ENCODE measurements at regions not wholly inside any gene's neighbourhood (a gene's known extent, or its start where the extent isn't known, plus 50 kb on each side); places are given as distances from the start of the nearest gene placed in this dataset.

DNA sequence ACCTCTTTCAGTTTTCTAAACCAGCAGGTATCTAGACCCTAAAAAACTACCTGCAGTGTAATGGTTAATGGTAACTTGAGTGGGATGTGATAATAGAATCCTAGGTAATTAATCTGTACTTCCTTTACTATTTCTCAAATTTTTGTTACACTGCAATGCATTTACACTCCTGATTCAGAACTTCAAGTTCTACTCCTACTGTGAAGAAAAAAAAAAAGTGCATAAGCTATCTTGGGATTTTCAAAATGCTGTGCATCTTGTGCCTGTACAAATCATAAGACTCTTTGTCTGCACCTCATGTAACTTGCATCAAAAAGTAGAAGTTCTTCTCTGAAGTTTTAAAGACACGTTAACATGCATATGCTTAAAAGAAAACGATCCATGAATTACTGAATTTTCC lies 554.1 kb downstream of the CETN3 start:
- no peak for TF ChIP-seq POLR2A (IDR thresholded peaks at IDR 0.05; ENCODE audit: low read depth)
- TF ChIP-seq CTCF (IDR thresholded peaks at IDR 0.05), result no peak
- TF ChIP-seq EP300 (IDR thresholded peaks at IDR 0.05), result no peak

All from esophagus muscularis mucosa (tissue), 4 donors.